ENCODE measurements at regions not wholly inside any gene's neighbourhood (a gene's known extent, or its start where the extent isn't known, plus 50 kb on each side); places are given as distances from the start of the nearest gene placed in this dataset.

- DNase-seq (ENCODE audit: low read depth in 3 of 3, low spot score in 1 of 3) = no peak
Observed at GRCh38 chr20:50401587-50402418, 108.4 kb upstream of the PTPN1 start.

GRCh38 chr20:50403565-50404418, 106.4 kb upstream of the PTPN1 start:
- DNase-seq (ENCODE audit: low read depth in 3 of 3, low spot score in 1 of 3) = no peak

GRCh38 chr20:50404419-50405234, 105.6 kb upstream of the PTPN1 start:
- no peak for DNase-seq (ENCODE audit: low read depth in 3 of 3, low spot score in 1 of 3)

- DNase-seq (ENCODE audit: low read depth in 3 of 3, low spot score in 1 of 3) = no peak
Observed at GRCh38 chr20:50405235-50405914, 104.8 kb upstream of the PTPN1 start.

- no peak for DNase-seq (ENCODE audit: low read depth in 3 of 3, low spot score in 1 of 3)
Observed at GRCh38 chr20:50405915-50406609, 104.1 kb upstream of the PTPN1 start.

- DNase-seq (ENCODE audit: low read depth in 3 of 3, low spot score in 1 of 3) = no peak
Observed at GRCh38 chr20:50406610-50407136, 103.5 kb upstream of the PTPN1 start.

- no peak for DNase-seq (ENCODE audit: low read depth in 3 of 3, low spot score in 1 of 3)
Observed at GRCh38 chr20:50408526-50409364, 101.4 kb upstream of the PTPN1 start.

GRCh38 chr20:50409495-50409894, 100.7 kb upstream of the PTPN1 start:
- no peak for DNase-seq (ENCODE audit: low read depth in 3 of 3, low spot score in 1 of 3)

- no peak for DNase-seq (ENCODE audit: low read depth in 3 of 3, low spot score in 1 of 3)
Observed at GRCh38 chr20:50410343-50410742, 99.8 kb upstream of the PTPN1 start.

- DNase-seq (ENCODE audit: low read depth in 3 of 3, low spot score in 1 of 3) = no peak
Observed at GRCh38 chr20:50412069-50412468, 98.1 kb upstream of the PTPN1 start.

- no peak for DNase-seq (ENCODE audit: low read depth in 3 of 3, low spot score in 1 of 3)
Observed at GRCh38 chr20:50412499-50412898, 97.7 kb upstream of the PTPN1 start.

- DNase-seq (ENCODE audit: low read depth in 3 of 3, low spot score in 1 of 3) = no peak
Observed at GRCh38 chr20:50413088-50413500, 97.1 kb upstream of the PTPN1 start.

GRCh38 chr20:50415021-50415515, 95.1 kb upstream of the PTPN1 start:
- DNase-seq (ENCODE audit: low read depth in 3 of 3, low spot score in 1 of 3) = no peak

- DNase-seq (ENCODE audit: low read depth in 3 of 3, low spot score in 1 of 3) = no peak
Observed at GRCh38 chr20:50415516-50416268, 94.5 kb upstream of the PTPN1 start.

GRCh38 chr20:50416269-50417022, 93.7 kb upstream of the PTPN1 start:
- no peak for DNase-seq (ENCODE audit: low read depth in 3 of 3, low spot score in 1 of 3)

GRCh38 chr20:50417023-50417329, 93.2 kb upstream of the PTPN1 start:
- DNase-seq (ENCODE audit: low read depth in 3 of 3, low spot score in 1 of 3) = no peak

GRCh38 chr20:50417484-50418235, 92.5 kb upstream of the PTPN1 start:
- no peak for DNase-seq (ENCODE audit: low read depth in 3 of 3, low spot score in 1 of 3)
